Thoracic aorta (tissue), 2 donors: ENCODE measurements at regions not wholly inside any gene's neighbourhood (a gene's known extent, or its start where the extent isn't known, plus 50 kb on each side); places are given as distances from the start of the nearest gene placed in this dataset.

ENCODE experiments used
- ATAC-seq: fragments of 150-250 bp; one replicate; pipeline ENCODE4 v1.8.0; 2017; ENCODE audit warnings: low read depth; ENCODE audit not compliant: insufficient number of reproducible peaks, low FRiP score
- DNase-seq: peaks from one replicate; pipeline ENCODE4 v3.0.0-alpha.2; 2020; ENCODE audit warnings: low spot score
- H3K27ac ChIP-seq, 2 donors: fragments of 200-600 bp; sonication (generic); 1 replicate in 1 of 2; 2 replicates in 1 of 2; pipeline ENCODE4 v1.5.1; 2016; ENCODE audit warnings: mild to moderate bottlenecking in 2 of 2, moderate library complexity in 2 of 2
- H3K27me3 ChIP-seq: fragments of 200-600 bp; sonication (generic); replicated peaks from 2 replicates; pipeline ENCODE4 v1.6.0; 2016; ENCODE audit warnings: mild to moderate bottlenecking; ENCODE audit not compliant: insufficient read depth
- H3K36me3 ChIP-seq: fragments of 200-600 bp; sonication (generic); one replicate; pipeline ENCODE4 v1.5.1; 2016
- H3K4me1 ChIP-seq, 2 donors: fragments of 200-600 bp; sonication (generic); 1 replicate in 1 of 2; 2 replicates in 1 of 2; pipeline versions ENCODE4 v1.5.1 to v1.6.0; 2016; ENCODE audit warnings: low read depth in 2 of 2, mild to moderate bottlenecking in 1 of 2; ENCODE audit not compliant: control insufficient read depth in 1 of 2
- H3K4me3 ChIP-seq: fragments of 200-600 bp; sonication (generic); 2 replicates; pipeline ENCODE4 v1.5.1; 2016; ENCODE audit warnings: mild to moderate bottlenecking
- H3K9me3 ChIP-seq: fragments of 200-600 bp; sonication (generic); 2 replicates; pipeline ENCODE4 v1.5.1; 2016
- TF ChIP-seq, protein P1 (sequence below): fragments of 200-600 bp; sonication (generic); IDR thresholded peaks from one replicate; pipeline ENCODE4 v1.5.1; 2019; ENCODE audit warnings: antibody characterized with exemption

DNA sequence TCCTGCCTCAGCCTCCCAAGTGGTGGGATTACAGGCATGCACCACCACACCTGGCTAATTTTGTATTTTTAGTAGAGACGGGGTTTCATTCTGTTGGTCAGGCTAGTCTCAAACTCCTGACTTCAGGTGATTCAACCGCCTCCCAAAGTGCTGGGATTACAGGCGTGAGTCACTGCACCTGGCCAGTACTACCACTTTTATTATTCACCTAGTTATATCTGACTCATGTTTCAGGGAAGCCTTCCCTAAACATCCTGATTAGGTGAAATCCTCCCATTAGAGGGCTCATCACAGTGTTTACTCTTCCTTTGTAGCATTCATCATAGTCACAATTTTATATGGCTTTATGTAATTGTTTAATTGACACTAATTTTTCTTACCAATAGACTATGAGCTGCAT lies 295.3 kb upstream of the SOX5 start:
- Histone ChIP-seq H3K36me3 (no peaks in the 10 kb centered on the region), H3K4me3 (no peak overlapping the region), H3K27ac (no peak overlapping the region), H3K4me1 (peaks cover 4 to 8% of the 10 kb centered on the region in 2 donors), H3K27me3 (no peaks in the 10 kb centered on the region), H3K9me3 (no peaks in the 10 kb centered on the region)
- TF ChIP-seq, protein P1, sequence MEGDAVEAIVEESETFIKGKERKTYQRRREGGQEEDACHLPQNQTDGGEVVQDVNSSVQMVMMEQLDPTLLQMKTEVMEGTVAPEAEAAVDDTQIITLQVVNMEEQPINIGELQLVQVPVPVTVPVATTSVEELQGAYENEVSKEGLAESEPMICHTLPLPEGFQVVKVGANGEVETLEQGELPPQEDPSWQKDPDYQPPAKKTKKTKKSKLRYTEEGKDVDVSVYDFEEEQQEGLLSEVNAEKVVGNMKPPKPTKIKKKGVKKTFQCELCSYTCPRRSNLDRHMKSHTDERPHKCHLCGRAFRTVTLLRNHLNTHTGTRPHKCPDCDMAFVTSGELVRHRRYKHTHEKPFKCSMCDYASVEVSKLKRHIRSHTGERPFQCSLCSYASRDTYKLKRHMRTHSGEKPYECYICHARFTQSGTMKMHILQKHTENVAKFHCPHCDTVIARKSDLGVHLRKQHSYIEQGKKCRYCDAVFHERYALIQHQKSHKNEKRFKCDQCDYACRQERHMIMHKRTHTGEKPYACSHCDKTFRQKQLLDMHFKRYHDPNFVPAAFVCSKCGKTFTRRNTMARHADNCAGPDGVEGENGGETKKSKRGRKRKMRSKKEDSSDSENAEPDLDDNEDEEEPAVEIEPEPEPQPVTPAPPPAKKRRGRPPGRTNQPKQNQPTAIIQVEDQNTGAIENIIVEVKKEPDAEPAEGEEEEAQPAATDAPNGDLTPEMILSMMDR, result no peak
- ATAC-seq, result no peak
- no peak for DNase-seq

DNA sequence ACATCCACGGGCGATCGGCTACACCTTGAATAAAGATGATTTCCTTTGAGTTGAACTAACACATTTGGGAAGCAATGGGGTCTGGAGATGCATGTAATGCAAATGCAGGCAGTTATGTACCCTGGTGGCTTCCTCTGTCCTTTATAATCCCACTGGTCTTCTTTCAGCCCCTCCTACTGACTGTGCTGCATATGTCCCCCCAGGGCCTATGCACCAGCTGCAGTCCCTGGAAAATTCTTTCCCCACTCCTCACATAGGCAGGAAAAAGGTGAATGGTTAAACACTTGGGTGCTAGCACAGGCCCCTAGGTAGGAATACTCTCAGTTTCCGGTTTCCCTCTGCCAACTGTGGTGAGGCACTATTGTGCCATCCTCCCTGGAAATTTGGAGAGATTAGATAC lies 294.8 kb upstream of the SOX5 start:
- peaks cover 4 to 8% of the 10 kb centered on the region in 2 donors for H3K4me1 ChIP-seq
- no peak overlapping the region for H3K4me3 ChIP-seq
- no peaks in the 10 kb centered on the region for H3K36me3 ChIP-seq
- TF ChIP-seq, protein P1, result no peak
- H3K27ac ChIP-seq, result no peak overlapping the region
- H3K9me3 ChIP-seq, result no peaks in the 10 kb centered on the region
- no peak for ATAC-seq
- H3K27me3 ChIP-seq, result no peaks in the 10 kb centered on the region
- DNase-seq, result no peak

DNA sequence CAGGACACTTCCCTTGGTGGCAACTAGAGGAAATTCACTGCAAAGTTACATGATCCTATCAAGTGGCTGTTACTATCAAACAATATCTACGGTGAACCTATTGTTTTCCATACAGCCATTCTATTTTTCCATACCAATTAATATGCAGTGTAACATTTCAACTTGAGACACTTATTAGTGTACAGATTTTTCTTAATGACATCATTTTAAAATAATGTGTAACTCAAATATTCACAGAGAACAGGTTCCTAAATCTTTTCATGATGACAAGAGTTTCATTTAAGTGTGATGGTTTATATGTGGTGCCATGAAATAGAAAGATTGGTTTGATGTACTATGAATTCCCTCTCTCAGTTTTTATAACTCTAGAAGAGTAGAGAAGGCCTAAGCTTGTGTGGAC lies 291.2 kb upstream of the SOX5 start:
- Histone ChIP-seq H3K9me3 (no peaks in the 10 kb centered on the region), H3K27ac (no peak overlapping the region), H3K27me3 (no peaks in the 10 kb centered on the region), H3K36me3 (no peaks in the 10 kb centered on the region), H3K4me1 (no peaks in the 10 kb centered on the region), H3K4me3 (no peak overlapping the region)
- DNase-seq (no peak), ATAC-seq (no peak)
- TF ChIP-seq, protein P1, result no peak

DNA sequence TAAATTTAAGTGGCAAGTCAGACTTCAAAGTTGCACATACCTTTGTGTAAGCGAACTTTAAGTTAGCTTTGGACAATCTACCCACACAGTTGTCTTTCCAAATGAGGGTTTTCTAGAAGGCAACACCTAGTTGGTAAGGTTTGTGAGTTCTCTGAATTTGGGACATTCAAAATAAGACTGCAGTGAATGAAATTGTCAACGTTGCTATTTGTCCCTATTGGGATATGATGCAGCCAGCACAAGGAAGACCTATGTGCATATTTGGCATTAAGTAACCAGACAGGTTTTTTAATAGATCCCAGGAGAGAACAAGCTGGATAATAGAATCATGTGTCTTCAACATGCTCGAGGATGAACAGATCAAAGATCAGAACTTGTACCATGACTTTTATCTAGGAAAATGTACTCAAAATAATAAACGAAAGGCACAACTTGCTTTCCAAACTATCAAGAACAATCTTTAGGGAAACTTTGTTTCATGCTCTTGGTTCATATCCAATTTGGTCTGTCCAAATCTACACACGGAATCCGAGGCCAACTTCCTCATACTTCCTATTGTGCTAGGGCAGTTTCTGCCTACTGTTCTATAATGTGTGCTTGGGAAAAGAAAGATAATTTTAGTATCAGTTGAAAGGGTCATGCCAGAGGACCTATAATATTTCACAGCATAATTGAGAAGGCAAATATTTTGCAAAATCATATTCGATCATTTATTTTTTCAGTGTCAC lies 284.2 kb upstream of the SOX5 start:
- H3K9me3 ChIP-seq, result no peaks in the 10 kb centered on the region
- H3K27ac ChIP-seq, result no peak overlapping the region
- no peak overlapping the region for H3K4me3 ChIP-seq
- DNase-seq, result no peak
- TF ChIP-seq, protein P1, result no peak
- H3K4me1 ChIP-seq, result peaks cover 0 to 16% of the 10 kb centered on the region in 2 donors
- no peak for ATAC-seq
- H3K36me3 ChIP-seq, result no peaks in the 10 kb centered on the region
- H3K27me3 ChIP-seq, result no peaks in the 10 kb centered on the region

DNA sequence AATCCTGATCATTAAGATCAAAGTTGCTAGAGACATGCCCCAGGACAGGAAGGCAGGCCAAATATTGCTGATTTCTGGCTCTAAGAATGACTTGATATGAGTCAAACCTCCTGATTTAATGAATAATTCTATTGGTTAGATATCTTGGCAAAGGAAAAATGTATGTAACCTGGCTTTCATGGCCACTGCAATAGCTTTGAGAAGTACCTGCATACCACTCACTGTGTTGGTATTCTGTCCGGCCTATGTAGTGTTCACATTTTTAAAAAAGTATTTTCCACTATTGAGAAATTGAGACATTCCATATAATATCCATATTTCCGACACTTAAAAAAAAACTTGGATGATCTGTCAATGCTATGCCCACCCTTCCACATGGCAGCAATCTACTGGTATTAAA lies 283.1 kb upstream of the SOX5 start:
- Histone ChIP-seq H3K4me3 (no peak overlapping the region), H3K4me1 (peaks cover 1 to 27% of the 10 kb centered on the region in 2 donors), H3K36me3 (no peaks in the 10 kb centered on the region), H3K9me3 (no peaks in the 10 kb centered on the region), H3K27me3 (no peaks in the 10 kb centered on the region), H3K27ac (no peak overlapping the region)
- TF ChIP-seq, protein P1, result no peak
- ATAC-seq (no peak), DNase-seq (no peak)
